A549 (cell line): ENCODE measurements at regions not wholly inside any gene's neighbourhood (a gene's known extent, or its start where the extent isn't known, plus 50 kb on each side); places are given as distances from the start of the nearest gene placed in this dataset.

Experiments
- ATAC-seq, 2 experiments: fragments of 200-7000 bp in 1 of 2; fragments of >200 bp in 1 of 2; cut with Nextera tagmentation in 1 of 2; cut with Tn5 transposase in 1 of 2; 3 replicates each; pipeline versions ENCODE4 v1.8.0 to v1.9.1; 2018 to 2020; ENCODE audit warnings: mild to moderate bottlenecking in 1 of 2, moderate library complexity in 1 of 2
- CTCF ChIA-PET: fragments of 300-600 bp; sonication (Branson Sonifier 250); formaldehyde crosslinking; extraction: SDS; loops from one replicate; lab custom pipeline; 2021; ENCODE audit warnings: antibody characterized with exemption, inconsistent platforms; lab: Yijun Ruan, JAX
- POLR2A ChIA-PET: fragments of 350-600 bp; formaldehyde crosslinking; extraction: SDS; loops from one replicate; lab custom pipeline; 2021; ENCODE audit warnings: antibody characterized with exemption, inconsistent platforms; lab: Yijun Ruan, JAX
- DNase-seq, 2 experiments: peaks; one replicate each; pipeline versions ENCODE4 v3.0.0 to v3.0.0-alpha.2; 2011 to 2016; ENCODE audit warnings: low read depth in 1 of 2, low spot score in 1 of 2
- FAIRE-seq: peaks from 2 replicates; lab custom pipeline; 2011; peaks lifted over from hg19 to GRCh38; lab: Jason Lieb, UNC
- H3K27ac ChIP-seq, 2 experiments: fragments of >200 bp; sonication (Bioruptor Twin); formaldehyde crosslinking; 3 replicates each; pipeline ENCODE4 v1.5.1; 2016 to 2017
- H3K4me1 ChIP-seq: fragments of >200 bp; sonication (Bioruptor Twin); formaldehyde crosslinking; 3 replicates; pipeline ENCODE4 v1.6.1; 2016
- H3K4me2 ChIP-seq: fragments of >200 bp; sonication (Bioruptor Twin); formaldehyde crosslinking; 3 replicates; pipeline ENCODE4 v1.6.1; 2016
- H3K4me3 ChIP-seq: fragments of >200 bp; sonication (Bioruptor Twin); formaldehyde crosslinking; 3 replicates; pipeline ENCODE4 v1.5.1; 2016
- H3K9me3 ChIP-seq: fragments of >200 bp; sonication (Bioruptor Twin); formaldehyde crosslinking; 3 replicates; pipeline ENCODE4 v1.6.1; 2016
- BCL3 ChIP-seq: fragments of >200 bp; sonication (Bioruptor Twin); formaldehyde crosslinking; IDR thresholded peaks from 3 replicates; pipeline ENCODE4 v1.6.1; 2016
- CHD4 ChIP-seq: fragments of 200-600 bp; sonication (generic); IDR thresholded peaks from 2 replicates; pipeline ENCODE4 v1.6.1; 2016; ENCODE audit warnings: antibody characterized with exemption, mild to moderate bottlenecking, borderline replicate concordance
- E2F6 ChIP-seq: IDR thresholded peaks from 2 replicates; pipeline ENCODE4 v1.6.1; 2012; ENCODE audit warnings: low read depth, borderline replicate concordance
- ELK1 ChIP-seq: fragments of 150-350 bp; IDR thresholded peaks from 2 replicates; pipeline ENCODE4 v1.6.1; 2014; ENCODE audit warnings: low read depth, mild to moderate bottlenecking, low read length
- ESRRA ChIP-seq: fragments of 150-350 bp; IDR thresholded peaks from 2 replicates; pipeline ENCODE4 v1.6.1; 2014; ENCODE audit warnings: mild to moderate bottlenecking, low read length, borderline replicate concordance
- GATA3 ChIP-seq: IDR thresholded peaks from 2 replicates; pipeline ENCODE4 v1.6.1; 2012; ENCODE audit warnings: borderline replicate concordance
- HEYL ChIP-seq: fragments of 250-450 bp; sonication (Bioruptor Pico); IDR thresholded peaks from 2 replicates; pipeline ENCODE4 v1.8.0; 2021; ENCODE audit warnings: mild to moderate bottlenecking, moderate library complexity
- HMGXB4 ChIP-seq: fragments of 250-450 bp; sonication (Bioruptor Pico); IDR thresholded peaks from 2 replicates; pipeline ENCODE4 v1.5.0; 2021; ENCODE audit warnings: mild to moderate bottlenecking, moderate library complexity, borderline replicate concordance
- HOXA7 ChIP-seq: fragments of 250-450 bp; sonication (Bioruptor Pico); IDR thresholded peaks from 2 replicates; pipeline ENCODE4 v1.5.0; 2020; ENCODE audit warnings: mild to moderate bottlenecking, moderate library complexity
- JUN ChIP-seq, 2 experiments: fragments of >200 bp; sonication (Bioruptor Twin); formaldehyde crosslinking; IDR thresholded peaks; 2 replicates in 1 of 2; 3 replicates in 1 of 2; pipeline ENCODE4 v1.6.1; 2016 to 2017
- MAZ ChIP-seq: fragments of 150-350 bp; IDR thresholded peaks from 2 replicates; pipeline ENCODE4 v1.6.1; 2014; ENCODE audit warnings: antibody characterized with exemption, low read depth, low read length, borderline replicate concordance
- MYC ChIP-seq: IDR thresholded peaks from 2 replicates; pipeline ENCODE4 v1.6.1; 2012; ENCODE audit warnings: mild to moderate bottlenecking, inconsistent platforms, low read length, improper control_type of control experiment, borderline replicate concordance
- NFE2L2 ChIP-seq: fragments of 150-350 bp; conservative IDR thresholded peaks from 2 replicates; pipeline ENCODE4 v1.6.1; 2014; ENCODE audit warnings: low read length
- NR3C1 ChIP-seq: fragments of >200 bp; sonication (Bioruptor Twin); formaldehyde crosslinking; IDR thresholded peaks from 3 replicates; pipeline ENCODE4 v1.6.1; 2017
- SMC3 ChIP-seq: fragments of >200 bp; sonication (Bioruptor Twin); formaldehyde crosslinking; IDR thresholded peaks from 3 replicates; pipeline ENCODE4 v1.6.1; 2018; ENCODE audit warnings: inconsistent platforms
- SREBF2 ChIP-seq: fragments of 450-650 bp; IDR thresholded peaks from 2 replicates; pipeline ENCODE4 v1.6.1; 2014; ENCODE audit warnings: mild to moderate bottlenecking, moderate library complexity
- ZNF302 ChIP-seq: fragments of 250-450 bp; sonication (Bioruptor Pico); IDR thresholded peaks from 2 replicates; pipeline ENCODE4 v1.9.0; 2021; ENCODE audit warnings: inconsistent platforms, mild to moderate bottlenecking, moderate library complexity
- WGBS: methylation state at CpG from one replicate; pipeline ENCODE4 v1.1.6; 2017; ENCODE audit errors: missing lambda C conversion rate; 5-methylcytosine and 5-hydroxymethylcytosine counted together

- H3K4me3 ChIP-seq, result no peak overlapping the region
- no peaks in the 10 kb centered on the region for H3K4me1 ChIP-seq
- no peak overlapping the region for H3K27ac ChIP-seq
- no peaks in the 10 kb centered on the region for H3K9me3 ChIP-seq
- no peak for DNase-seq
- 90% methylated on average over 1 of the region's 1 CpG for WGBS
- no peak for FAIRE-seq
- POLR2A ChIA-PET, result no interaction called here
- no peak for ATAC-seq
- TF ChIP-seq BCL3, result no peak
- no peak for TF ChIP-seq ELK1
- no peak for TF ChIP-seq SMC3
- TF ChIP-seq NR3C1, result no peak
- TF ChIP-seq MAZ, result no peak
- no peak for TF ChIP-seq JUN (IDR thresholded peaks at IDR 0.05)
- TF ChIP-seq NFE2L2, result no peak
- no peak for TF ChIP-seq GATA3
- TF ChIP-seq E2F6, result no peak
- TF ChIP-seq HOXA7 (CRISPR knock-in tag), result no peak
- TF ChIP-seq ZNF302 (CRISPR knock-in tag), result no peak
- TF ChIP-seq, all 56 proteins: peak for 0
- CTCF ChIA-PET, result interaction anchor here (0.7 kb wide), 1 partner anchor 165 kb away, joined by 4 read pairs; no protein-coding TSS in a partner anchor
- H3K4me2 ChIP-seq, result no peak overlapping the region
Measured at GRCh38 chr5:91727463-91727862, 344.3 kb upstream of the ARRDC3 start.

GRCh38 chr5:91722736-91723467, 339.8 kb upstream of the ARRDC3 start:
- POLR2A ChIA-PET, result no interaction called here
- WGBS, result 65% methylated on average over 8 of the region's 8 CpGs
- FAIRE-seq (no peak), ATAC-seq (no peak), DNase-seq (no peak)
- Histone ChIP-seq H3K9me3 (no peaks in the 10 kb centered on the region), H3K4me2 (no peak overlapping the region), H3K27ac (no peak overlapping the region), H3K4me3 (no peak overlapping the region), H3K4me1 (no peaks in the 10 kb centered on the region)
- CTCF ChIA-PET, result no interaction called here
- TF ChIP-seq HEYL (CRISPR knock-in tag), result no peak
- no peak for TF ChIP-seq HMGXB4 (CRISPR knock-in tag)
- TF ChIP-seq CHD4, result no peak
- TF ChIP-seq ESRRA, result no peak
- no peak for TF ChIP-seq MYC
- no peak for TF ChIP-seq SREBF2
- no peak for TF ChIP-seq E2F6
- no peak for TF ChIP-seq BCL3
